Retinal pigment epithelial cell (primary cell): ENCODE measurements at regions not wholly inside any gene's neighbourhood (a gene's known extent, or its start where the extent isn't known, plus 50 kb on each side); places are given as distances from the start of the nearest gene placed in this dataset.

Experiments used
- DNase-seq: peaks from one replicate; pipeline ENCODE4 v3.0.0-alpha.2; 2010; ENCODE audit warnings: low read depth
- H3K4me3 ChIP-seq: 2 replicates; pipeline ENCODE4 v1.5.1; 2011; ENCODE audit warnings: mild to moderate bottlenecking, low read length, control low read depth, moderate library complexity
- TF ChIP-seq, protein P1 (sequence below): conservative IDR thresholded peaks from 2 replicates; pipeline ENCODE4 v1.5.1; 2011; ENCODE audit warnings: low read depth, low read length, control low read depth, inconsistent platforms

DNA sequence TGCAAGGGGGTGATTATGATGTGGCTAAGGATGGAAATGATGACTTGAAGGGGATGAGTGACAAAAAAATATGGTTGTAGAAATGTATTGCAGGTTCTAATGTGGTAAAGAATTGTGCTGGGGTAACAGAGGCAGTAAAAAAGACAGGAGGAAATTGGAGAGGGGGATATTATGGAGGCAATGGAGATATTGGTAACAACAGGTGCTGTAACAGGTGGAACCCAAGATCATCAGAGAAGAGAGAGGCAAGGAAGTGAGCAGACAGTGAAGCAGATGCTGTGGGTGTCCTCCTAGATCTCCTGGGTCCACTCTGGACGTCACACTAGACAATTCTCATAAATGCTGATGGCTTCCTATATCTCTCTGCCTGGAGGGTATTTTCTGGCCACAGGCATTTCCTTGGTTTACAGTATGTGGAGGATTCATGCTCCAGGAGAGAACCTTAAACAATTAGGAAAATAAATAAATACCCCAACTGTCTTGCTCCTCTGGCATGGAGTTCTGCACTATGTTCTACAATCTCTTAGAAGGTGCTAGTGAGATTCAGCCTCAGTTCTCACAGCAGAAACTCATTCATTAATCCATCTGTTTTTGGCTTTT is 620.3 kb upstream of the PLXNA2 start:
- TF ChIP-seq, protein P1, sequence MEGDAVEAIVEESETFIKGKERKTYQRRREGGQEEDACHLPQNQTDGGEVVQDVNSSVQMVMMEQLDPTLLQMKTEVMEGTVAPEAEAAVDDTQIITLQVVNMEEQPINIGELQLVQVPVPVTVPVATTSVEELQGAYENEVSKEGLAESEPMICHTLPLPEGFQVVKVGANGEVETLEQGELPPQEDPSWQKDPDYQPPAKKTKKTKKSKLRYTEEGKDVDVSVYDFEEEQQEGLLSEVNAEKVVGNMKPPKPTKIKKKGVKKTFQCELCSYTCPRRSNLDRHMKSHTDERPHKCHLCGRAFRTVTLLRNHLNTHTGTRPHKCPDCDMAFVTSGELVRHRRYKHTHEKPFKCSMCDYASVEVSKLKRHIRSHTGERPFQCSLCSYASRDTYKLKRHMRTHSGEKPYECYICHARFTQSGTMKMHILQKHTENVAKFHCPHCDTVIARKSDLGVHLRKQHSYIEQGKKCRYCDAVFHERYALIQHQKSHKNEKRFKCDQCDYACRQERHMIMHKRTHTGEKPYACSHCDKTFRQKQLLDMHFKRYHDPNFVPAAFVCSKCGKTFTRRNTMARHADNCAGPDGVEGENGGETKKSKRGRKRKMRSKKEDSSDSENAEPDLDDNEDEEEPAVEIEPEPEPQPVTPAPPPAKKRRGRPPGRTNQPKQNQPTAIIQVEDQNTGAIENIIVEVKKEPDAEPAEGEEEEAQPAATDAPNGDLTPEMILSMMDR = no peak
- DNase-seq = no peak
- no peak overlapping the region for H3K4me3 ChIP-seq

DNA sequence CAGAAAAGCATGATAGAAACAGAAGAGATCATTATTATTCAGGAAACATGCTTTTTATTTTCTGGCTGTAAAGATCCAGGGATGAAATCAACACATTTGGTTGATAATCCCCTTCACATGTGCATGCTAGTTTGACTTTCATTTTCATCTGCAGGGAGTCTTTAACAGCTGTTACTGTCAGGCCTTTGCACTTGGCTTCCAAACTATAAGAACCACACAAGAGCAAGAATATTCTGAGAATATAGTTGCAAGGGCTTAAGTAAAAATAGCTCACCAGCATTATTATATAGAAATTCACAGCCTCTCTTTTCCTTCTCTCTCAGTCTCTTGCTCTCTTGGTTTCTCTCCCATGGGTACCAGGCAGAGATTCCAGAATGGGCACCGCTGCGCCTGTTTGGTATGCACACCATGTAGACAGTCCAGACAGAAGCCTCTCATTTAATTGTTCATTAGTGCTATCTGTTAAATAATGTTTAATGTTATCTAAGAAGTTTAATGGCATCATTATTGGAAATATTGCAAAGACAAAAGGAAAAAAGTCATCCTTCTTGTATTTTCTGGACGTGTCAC is 622.3 kb upstream of the PLXNA2 start:
- H3K4me3 ChIP-seq = no peak overlapping the region
- TF ChIP-seq, protein P1 = no peak
- DNase-seq = no peak

DNA sequence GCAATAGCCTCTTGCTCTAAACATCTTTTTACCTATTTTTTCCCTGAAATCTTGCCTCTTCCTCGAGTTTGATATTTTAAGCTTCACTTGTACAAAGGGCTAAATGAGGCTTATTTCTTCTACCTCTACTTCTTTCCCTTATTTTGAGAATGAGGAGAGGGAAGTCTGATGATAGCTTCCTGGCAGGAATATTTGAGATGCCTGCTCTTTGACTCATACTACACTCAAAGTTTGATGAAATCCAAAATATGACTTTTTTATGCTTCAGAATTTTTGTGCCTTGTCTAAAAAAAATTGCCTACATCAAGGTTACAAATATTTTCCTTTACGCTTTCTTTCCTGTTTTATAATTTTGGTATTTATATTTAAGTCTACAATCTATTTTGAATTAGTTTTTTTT is 624.4 kb upstream of the PLXNA2 start:
- DNase-seq = peak; percentile 1
- TF ChIP-seq, protein P1 = no peak
- no peak overlapping the region for H3K4me3 ChIP-seq

DNA sequence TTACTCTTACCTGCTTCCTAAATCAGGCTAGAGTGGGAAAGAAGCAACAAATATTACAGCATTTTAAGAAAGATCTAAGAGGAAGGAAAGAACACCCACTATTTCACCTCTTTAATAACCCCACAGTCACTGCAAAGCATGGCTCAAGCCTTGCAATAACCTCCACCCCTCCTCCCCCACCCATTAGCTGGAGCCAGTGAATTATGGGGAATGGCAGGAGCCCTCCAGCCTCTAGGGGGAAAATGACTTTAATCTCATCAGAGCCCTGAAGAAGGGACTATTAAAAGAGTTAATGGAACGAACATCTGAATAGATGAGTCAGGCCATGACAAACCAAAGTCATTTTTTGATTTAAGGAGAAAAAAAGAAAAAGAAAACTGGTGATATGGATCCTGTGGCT is 630.7 kb upstream of the PLXNA2 start:
- no peak overlapping the region for H3K4me3 ChIP-seq
- no peak for DNase-seq
- TF ChIP-seq, protein P1 = no peak

DNA sequence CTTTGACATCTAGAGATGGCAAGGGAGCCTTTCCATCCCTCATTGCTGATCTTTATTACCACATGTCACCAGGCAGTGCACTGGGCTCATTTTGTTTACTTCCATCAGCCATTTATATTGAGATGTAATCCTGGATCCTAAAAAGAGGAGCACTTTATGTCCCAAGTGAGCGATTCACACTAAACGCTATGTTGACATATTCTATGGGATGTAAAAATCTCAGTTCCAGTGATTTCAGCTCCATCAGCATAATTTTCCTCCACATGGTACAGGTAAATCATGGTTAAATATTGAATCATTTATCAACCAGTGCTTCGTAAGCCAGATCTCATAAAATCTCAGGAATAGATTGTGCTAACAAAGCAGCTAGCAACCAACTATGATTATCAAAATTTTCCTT is 634.8 kb upstream of the PLXNA2 start:
- DNase-seq = no peak
- TF ChIP-seq, protein P1 = no peak
- no peak overlapping the region for H3K4me3 ChIP-seq

DNA sequence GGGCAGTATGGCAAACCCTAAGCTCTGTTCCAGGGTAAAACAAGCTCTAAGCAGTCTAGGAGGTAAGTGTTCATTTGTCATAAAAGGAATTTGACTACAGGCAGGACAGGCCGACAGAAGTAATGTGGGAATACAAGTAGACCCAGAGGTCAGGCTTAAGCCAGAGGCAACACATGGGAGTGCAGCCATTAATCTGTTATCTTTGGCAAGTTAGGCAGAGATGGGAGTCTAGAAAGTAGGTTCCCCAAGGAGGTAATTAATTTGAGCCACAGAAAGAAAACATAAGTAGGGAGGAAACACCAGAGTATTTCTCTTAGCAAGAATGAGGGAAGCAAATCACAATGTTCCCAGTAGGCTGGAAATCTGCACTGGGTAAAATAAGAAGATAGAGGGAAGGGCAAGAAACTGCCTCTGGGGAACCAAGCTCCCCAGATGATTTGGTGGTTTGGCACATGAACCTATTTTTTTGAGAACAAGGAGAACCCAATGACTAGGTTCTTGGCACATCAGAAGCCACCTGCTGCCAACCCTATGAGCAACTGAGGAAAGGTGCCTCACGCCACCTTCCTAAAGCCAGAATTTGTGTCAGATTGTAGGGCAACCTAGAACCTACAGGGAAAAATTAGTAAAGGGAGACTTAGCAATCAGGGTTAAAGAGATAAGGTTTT is 636.4 kb upstream of the PLXNA2 start:
- peak; percentile 30 for DNase-seq
- TF ChIP-seq, protein P1 = no peak
- no peak overlapping the region for H3K4me3 ChIP-seq

DNA sequence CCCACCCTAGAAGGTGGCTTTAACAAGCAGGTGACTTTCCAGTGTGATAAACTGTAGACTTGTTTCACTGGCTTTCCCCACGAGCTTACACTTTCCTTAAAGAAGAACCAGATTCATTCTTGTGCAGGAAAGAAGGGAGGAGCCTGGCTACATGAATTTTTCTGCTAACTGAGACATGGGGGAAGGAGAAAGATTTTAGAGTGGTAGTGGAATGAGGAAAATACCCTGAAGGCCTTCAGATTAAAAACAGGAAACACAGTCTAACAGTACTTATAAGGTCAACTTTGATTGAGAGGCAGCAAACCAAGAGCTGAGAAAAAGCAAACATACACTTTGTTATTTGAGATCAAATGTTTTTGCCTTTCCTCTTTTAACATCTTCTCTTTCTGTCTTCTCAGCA is 640.9 kb upstream of the PLXNA2 start:
- DNase-seq = peak; percentile 1
- TF ChIP-seq, protein P1 = no peak
- H3K4me3 ChIP-seq = no peak overlapping the region
